HG03342 (cell line): ENCODE measurements at regions not wholly inside any gene's neighbourhood (a gene's known extent, or its start where the extent isn't known, plus 50 kb on each side); places are given as distances from the start of the nearest gene placed in this dataset.
"Not testable (repeated sequence)": the region's sequence is repeated elsewhere in the genome, so short reads cannot be mapped to it uniquely, and the experiment has no call there.

Experiments used
- ATAC-seq: cut with Tn5 transposase; IDR thresholded peaks from one replicate; pipeline ENCODE4 v1.9.1; 2021; ENCODE audit warnings: mild to moderate bottlenecking, moderate library complexity; ENCODE audit not compliant: unreplicated experiment

GRCh38 chr13:83019986-83020385 lies 862.3 kb downstream of the SLITRK1 start:
- ATAC-seq, result no peak

GRCh38 chr13:83009987-83010386 lies 872.3 kb downstream of the SLITRK1 start:
- no peak for ATAC-seq

- no peak for ATAC-seq
Measured at GRCh38 chr13:83008212-83008929, 873.9 kb downstream of the SLITRK1 start.

- ATAC-seq, result no peak
Measured at GRCh38 chr13:83007226-83007625, 875.0 kb downstream of the SLITRK1 start.

- no peak for ATAC-seq
Measured at GRCh38 chr13:83003185-83003584, 879.1 kb downstream of the SLITRK1 start.

- ATAC-seq, result no peak
Measured at GRCh38 chr13:82993417-82993816, 888.9 kb downstream of the SLITRK1 start.

- ATAC-seq, result no peak
Measured at GRCh38 chr13:82976499-82976898, 905.8 kb downstream of the SLITRK1 start.

GRCh38 chr13:82963226-82964099 lies 918.8 kb downstream of the SLITRK1 start:
- ATAC-seq, result no peak

GRCh38 chr13:82962397-82962796 lies 919.9 kb downstream of the SLITRK1 start:
- ATAC-seq, result no peak

GRCh38 chr13:82961757-82962156 lies 920.5 kb downstream of the SLITRK1 start:
- no peak for ATAC-seq

- not testable (repeated sequence) for ATAC-seq
Measured at GRCh38 chr13:82952336-82952735, 929.9 kb downstream of the SLITRK1 start.

GRCh38 chr13:82947683-82948082 lies 934.6 kb downstream of the SLITRK1 start:
- no peak for ATAC-seq

GRCh38 chr13:82947191-82947621 lies 935.1 kb downstream of the SLITRK1 start:
- ATAC-seq, result no peak

GRCh38 chr13:82938644-82939043 lies 943.6 kb downstream of the SLITRK1 start:
- ATAC-seq, result no peak

- ATAC-seq, result no peak
Measured at GRCh38 chr13:82934000-82934399, 948.3 kb downstream of the SLITRK1 start.

- ATAC-seq, result no peak
Measured at GRCh38 chr13:82925114-82925513, 957.2 kb downstream of the SLITRK1 start.

- no peak for ATAC-seq
Measured at GRCh38 chr13:82917984-82918383, 964.3 kb downstream of the SLITRK1 start.

- ATAC-seq, result no peak
Measured at GRCh38 chr13:82912564-82912963, 969.7 kb downstream of the SLITRK1 start.

GRCh38 chr13:82905071-82905470 lies 977.2 kb downstream of the SLITRK1 start:
- ATAC-seq, result no peak

GRCh38 chr13:82900453-82900852 lies 981.8 kb downstream of the SLITRK1 start:
- ATAC-seq, result no peak

- no peak for ATAC-seq
Measured at GRCh38 chr13:82898586-82898985, 983.7 kb downstream of the SLITRK1 start.

- no peak for ATAC-seq
Measured at GRCh38 chr13:82879921-82880320, 1002.4 kb downstream of the SLITRK1 start.
